ENCODE measurements at regions not wholly inside any gene's neighbourhood (a gene's known extent, or its start where the extent isn't known, plus 50 kb on each side); places are given as distances from the start of the nearest gene placed in this dataset.
A peak's percentile ranks its signal among the peaks of the same experiment; 100 is the strongest.

DNA sequence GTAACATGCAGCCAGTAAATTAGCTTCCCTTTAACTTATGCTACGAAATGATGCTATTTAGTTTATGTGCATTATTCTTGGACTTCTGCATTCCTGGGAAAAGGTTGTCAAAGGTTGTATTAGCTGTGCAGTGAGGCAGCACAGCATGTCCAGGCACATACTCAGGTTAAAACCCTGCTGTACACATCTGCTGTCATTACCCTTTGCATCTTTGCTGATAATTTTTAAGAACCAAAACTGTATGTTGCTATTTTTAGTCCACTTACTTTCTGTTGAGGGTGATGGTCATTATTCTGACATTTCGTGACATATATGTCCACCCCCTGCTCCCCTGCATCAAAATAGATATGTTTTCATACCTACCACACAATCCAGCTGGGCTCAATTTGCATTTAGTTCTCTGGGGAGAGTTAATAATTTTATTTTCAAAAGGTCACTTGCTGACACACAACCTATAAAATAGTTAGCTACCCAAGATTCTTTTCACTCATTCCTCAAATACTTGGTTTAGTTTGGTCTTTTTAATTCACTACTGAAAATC lies 142.5 kb upstream of the SPACA1 start:
- peak; percentile 80 for DNase-seq

DNA sequence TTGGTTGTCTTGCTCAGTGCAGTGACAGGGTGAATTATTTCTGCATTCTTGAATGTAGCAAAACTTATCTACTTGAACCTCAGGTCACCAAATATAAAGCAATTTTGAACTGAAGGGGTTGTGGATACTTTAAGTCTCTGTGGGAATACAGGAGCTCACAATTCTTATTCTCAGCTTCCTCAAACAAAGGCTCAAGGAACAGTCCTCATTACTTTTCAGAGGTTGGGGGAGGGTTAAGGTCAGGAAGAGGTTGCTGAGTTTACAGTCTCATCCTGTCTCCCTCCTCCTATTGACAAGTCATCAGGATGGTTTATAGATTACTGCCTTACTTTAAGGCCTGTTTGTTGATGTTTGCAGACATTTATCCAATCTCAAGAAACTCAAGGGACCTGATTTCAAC lies 143.6 kb upstream of the SPACA1 start:
- peak; percentile 18 for DNase-seq

DNA sequence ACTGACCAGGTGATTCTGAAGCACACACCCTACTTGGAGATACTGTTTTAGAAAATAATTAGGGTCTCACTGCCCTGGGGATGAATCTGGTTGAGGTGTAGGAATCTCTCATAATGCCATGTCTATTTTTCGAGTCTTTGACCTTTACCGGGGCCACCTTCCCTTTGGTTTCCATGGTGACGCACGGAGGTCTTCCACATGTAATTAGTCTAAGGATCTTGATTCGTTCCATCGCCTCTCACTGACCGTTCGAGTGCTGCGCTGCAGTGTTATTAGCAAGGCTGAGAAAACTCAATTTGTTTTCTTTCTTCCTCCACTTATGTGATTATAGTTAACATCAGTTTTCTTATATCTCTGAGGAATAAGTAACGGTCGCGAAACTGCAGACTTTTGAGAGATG lies 144.3 kb upstream of the SPACA1 start:
- DNase-seq: no peak

DNA sequence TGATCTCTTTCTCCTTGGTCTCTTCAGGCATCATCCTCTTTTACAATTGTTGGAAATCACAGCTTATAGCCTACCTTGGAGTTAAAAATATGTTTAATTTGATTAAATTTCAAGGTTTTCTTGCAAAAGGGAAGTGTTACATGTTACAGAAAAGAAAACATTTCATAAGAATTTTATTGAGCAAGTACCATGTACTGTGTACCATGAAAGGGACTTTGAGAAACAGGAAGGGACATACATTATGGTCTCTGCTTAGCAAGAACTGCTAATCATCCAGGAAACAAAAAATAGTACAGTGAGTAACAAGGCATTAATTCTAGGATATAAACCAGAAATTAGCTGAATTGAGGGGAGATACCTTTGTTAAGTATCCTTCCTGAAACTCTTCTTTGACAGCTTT lies 145.3 kb upstream of the SPACA1 start:
- no peak for DNase-seq

DNA sequence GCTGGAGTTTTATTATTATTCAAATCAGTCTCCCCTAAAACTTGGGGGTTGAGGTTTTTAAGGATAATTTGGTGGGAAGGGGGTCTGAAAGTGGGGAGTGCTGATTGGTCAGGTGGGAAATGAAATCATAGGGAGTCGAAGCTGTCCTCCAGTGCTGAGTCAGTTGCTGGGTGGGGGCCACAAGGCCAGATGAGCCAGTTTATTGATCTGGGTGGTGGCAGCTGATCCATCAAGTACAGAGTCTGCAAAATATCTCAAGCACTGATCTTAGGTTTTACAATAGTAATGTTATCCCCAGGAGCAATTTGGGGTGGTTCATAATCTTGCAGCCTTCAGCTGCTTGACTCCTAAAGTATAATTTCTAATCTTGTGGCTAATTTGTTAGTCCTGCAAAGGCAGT lies 146.0 kb upstream of the SPACA1 start:
- DNase-seq: no peak

DNA sequence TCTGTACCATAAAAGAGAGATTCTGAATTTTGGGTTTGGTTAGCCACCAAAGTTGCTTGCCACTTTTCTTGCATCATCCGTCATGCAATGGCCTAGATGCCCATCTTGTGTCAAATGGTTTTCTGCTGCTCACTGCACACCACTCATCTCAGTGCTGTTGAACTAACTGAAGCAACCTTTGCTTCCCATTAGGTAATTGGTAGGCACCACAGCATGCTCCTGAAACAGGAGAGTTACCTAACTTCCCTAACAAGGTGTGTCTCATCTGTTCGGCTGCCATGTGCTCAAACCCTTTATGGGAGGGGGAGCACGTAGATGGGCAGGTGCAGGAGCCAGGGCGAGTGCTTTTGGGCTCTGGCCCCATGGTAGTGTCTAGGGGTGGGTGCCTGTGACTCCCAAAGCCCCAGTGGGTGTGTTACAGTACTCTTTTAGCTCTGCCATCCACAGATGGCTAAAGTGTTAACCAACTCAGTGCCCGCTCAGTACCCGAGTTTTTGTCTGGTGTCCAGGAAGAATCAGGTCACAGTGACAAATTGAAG lies 147.4 kb upstream of the SPACA1 start:
- no peak for DNase-seq

DNA sequence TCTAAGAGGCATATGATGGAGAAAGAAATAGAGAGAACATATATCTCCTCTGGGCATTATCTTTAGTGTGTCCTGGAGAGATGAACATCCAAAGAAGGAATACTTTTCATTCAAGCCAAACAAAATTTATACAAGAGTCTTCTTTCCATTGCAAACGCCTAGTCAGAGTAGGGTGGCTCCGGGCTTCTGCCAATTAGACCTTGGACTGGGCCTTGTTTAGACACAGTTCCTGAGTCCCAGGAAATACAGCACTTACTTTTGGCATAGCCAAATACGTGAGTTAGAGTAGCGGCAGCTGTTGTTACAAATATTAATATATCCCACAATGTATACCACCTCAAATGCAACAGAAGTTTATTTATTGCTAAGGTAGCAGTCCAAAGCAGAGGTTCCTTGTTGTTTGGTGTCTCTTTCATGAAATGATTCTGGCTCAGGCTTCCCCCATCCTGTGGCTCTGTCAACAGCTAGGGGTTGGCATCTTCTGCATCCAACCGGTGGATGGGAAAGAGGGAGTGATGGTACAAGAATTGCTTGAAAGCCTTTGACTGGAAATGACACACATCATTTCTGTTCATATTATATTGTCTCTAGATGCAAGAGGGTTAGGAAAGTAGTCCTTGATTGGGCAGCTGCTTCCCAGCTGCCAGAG lies 148.0 kb upstream of the SPACA1 start:
- DNase-seq: no peak

DNA sequence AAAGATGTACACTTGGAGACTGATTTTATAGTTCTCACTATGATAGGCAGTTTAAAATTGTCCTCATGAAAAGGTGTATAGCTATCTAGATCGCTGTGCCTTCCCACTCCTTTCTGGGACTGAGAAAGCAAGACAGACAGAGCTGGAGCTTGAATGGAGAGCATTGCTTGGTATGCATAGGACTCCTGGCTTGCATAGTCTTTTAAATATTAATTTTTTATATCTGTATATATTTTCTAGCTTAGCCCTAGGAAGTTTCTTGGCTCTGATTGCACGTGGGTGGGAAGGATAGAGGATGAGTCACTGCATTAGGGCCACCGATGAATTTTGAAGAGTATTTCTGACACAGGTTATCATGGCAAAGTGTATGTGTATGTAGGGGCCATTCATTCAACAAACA lies 150.0 kb upstream of the SPACA1 start:
- DNase-seq: no peak

DNA sequence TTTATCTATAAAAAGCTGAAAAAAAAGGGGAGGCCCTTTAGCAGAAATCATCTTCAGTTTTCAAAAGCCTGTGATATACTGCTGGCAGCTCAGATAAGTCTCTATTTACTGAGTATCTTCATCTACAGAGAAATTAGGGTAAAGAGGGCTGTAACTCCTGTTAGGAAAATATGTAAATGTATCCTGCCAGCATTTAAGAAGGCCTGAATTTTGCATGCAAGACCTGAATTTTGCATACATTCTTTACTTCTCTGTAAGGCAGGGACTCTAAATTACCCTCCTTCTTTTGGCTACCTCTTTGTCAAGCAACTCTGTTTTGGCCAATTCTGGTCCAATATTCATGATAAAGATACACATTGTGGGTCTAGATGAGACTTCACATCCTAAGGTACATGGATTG lies 150.6 kb upstream of the SPACA1 start:
- no peak for DNase-seq

DNA sequence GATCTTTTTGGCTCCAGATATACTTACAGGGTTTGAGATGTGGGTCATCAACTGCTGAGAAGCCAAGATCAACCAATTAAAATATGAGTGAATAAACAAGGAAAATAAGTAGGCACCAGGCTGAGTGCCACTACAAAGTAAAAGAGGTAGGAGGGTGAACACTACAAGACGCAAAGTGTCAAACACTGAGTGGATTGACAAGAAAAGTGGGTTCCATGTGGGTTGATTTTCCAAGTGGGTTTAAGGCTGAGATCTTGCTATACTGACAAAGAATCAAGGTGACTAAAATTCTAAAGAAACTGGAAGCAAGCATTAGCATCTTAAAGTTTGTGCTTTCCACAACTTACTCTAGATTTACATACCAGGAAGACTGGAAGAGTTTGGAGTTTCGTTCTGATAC lies 160.4 kb upstream of the SPACA1 start:
- no peak for DNase-seq

DNA sequence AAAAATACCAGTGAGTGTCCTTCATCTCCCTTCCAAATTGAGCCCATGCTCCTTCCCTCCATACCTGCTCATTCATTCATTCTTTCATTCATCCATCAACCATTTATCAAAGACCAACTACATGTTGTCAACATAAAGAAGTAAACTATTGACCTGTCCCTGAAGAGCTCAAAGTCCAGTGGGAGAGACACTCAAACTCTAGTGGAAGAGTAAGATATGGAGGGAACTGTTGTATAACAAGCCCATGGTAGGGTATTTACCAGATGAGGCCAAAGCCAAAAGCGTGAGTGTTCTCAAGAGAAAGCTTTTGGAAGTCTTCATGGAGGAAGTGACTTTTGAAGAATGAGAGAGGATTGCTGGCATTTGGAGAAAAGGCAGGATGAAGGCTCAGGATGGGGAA lies 163.4 kb upstream of the SPACA1 start:
- no peak for DNase-seq

DNA sequence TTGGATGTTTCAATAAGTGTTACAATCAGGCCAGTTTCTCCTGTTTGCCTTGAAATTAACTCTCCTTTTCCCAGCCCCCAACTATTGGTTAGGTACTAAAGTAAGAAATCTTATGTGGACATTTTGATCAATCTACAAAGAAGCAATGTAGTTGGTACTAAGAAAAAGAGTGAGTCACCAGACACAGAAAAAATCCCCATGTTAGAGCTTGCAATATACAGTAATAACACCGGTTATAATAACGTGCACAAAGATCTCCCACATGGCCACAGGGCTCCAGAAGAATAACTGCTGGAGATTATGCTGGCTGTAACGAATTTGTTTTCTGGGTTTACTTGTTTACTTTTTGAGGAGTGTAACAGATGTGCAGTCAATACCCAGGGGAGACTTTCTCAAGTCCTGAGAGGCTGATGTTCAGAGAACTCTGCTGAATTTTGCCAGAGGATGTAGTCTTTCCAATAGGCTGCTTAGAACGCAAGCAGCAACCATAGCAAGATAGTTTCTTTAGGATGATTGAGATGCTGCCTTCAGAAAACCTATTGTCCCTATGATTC lies 166.2 kb upstream of the SPACA1 start:
- DNase-seq: peak; percentile 91

DNA sequence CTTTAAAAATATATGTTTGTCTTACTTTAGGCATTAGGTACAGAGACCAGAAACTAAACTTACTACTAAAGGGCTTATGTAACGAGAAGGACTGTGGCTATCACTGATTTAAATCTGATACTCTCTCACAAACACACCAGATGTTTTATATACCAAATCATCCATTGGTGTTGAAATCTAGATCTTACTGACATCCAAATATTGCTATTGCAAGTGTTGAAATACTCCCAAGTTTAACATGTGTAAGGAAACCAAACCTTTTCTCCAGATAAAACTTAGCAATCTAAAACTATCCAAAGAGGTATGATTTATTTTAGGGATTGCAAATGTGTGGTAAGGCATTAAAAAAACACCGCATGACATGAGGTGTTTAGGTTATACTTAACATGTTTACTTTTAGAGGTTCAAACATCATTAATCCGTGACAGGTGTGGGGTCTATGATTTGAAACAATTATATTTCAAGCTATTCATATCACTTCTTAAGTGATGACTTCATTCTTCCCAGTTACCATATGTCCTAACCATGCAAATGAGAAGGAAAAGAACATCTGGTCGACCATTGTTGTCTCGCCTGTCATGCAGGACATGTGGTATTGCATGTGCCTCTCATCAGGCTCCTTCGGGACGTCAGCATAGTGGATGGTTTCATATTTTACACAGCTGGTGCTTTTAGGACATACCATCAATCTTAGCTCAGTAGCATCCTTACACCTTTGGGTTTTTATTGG lies 168.3 kb upstream of the SPACA1 start:
- DNase-seq: peak; percentile 99

DNA sequence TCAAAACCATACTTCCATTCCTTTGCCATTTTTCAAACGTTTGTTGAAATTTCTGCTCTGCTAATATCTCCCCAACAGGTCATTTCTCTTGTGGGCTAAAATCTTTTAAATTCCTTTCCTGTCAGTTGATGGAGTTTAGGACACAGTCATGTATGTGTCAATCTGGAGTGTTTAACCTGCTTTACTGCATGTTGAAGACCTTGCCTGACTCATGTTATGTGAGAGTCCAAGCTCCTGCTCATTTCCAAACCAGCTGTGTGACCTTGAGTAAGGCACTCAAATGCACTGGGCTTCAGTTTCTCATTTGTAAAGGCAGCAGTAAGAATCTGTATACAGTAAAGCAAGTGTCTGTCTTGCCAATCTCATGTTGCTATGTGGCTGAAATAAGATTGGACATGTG lies 171.9 kb upstream of the SPACA1 start:
- no peak for DNase-seq

DNA sequence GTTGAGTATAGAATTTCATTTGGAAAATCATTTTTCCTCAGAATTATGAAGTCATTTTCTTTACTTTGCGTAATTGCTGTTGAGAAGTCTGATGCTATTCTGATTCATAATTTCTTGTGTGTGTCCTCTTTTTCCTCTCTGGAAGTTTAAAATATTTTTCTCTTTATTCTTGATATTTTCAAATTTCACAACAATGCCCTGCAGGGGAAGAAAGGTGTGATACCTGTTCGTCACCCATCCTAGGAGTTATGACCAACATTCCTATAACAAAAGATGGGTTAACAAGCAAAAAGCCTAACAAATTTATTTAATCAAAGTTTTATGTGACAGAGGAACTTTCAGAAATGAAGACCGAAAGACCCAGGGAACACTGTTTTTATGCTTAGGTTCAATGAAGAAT lies 171.5 kb upstream of the AKIRIN2 start:
- no peak for DNase-seq

DNA sequence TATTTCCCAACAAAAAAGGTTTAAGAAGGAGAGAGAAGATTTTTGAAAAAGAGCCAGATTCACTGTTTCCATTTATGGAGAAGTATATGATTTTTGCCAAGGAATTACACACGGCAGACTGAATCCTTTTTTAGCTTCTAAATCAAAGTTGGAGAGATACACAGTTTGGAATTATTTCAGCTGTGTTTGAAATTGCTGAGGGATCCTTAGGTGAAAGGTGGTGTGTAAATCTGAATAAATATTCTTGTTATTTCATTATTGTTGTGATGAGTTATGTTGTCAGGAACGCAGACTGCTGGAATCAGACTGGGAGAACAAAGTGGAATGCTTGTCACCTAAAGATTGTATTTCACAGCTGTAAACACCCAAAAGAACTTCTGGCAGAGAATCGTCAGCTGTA lies 168.5 kb upstream of the AKIRIN2 start:
- DNase-seq: no peak

DNA sequence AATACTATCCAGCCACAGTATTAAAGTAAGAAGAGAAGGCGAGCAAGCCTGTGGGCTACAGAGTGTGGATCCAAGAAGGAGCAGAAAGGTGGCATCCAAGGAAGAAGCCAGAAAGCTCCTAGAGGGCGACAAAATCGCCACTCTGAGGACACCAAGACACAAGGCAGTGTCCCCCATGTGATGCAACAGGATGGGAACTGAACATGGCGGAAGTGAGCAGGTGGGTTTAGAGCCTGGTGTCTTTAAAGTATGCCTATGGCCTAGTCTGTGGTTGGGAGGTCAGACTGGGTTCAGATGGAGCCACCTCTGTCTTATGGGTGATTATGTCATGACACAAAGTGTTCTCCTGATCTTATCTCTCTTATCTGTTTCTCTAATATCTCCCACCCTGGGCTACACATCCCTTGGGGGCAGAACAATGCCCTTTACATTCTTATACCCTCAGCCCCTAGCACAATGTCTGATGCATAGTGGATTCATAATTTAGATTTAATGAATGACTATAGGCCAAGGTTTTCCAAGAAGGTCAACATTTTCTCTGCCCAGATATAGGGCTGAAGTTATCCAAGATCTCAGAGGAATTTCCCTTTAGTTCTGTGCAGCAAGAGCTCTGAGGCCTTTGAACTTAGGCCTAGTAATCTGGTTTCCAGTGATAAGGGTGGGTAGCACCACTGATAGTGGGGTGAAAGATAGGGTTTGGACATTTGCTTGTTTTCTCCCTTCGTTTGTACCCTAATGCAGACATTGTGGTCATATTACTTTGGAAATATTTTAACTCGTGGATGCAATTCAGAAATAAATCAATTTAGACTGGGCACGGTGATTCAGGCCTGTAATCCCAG lies 167.3 kb upstream of the AKIRIN2 start:
- no peak for DNase-seq

DNA sequence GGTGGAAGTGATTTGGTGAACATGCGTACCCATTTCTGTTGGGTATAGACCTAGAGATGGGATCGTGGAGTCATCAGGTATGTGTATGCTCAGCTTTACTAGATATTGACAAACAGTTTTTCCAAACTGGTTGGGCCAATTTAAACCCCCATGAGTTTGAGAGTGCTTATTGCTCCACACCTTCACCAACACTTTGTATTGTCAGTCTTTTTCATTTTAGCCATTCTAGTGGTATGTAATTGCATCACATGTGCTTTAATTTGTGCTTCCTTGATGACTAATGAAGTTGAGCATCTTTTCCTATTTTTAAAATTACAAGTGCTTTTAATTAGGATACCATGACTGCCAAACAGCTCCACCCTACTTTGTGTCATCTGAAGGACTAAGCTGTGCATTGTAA lies 158.9 kb upstream of the AKIRIN2 start:
- no peak for DNase-seq

DNA sequence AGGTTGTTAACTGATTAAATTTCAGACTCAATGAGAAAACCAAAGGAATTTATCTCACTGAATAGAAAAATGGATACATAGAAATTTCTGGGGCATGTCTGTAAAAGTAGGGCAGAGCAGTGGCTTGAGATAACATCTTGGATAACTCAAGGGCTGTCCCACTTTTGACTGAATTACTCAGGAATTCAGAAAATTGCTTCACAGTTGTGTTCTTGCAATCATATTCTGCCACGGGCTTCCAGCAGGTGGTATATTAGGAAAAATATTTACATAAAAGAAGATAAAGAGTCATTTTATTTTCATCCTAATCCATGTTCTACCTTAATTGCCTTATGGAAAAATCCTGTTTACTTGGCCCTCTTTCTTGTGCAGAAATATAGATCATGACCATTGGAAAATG lies 156.4 kb upstream of the AKIRIN2 start:
- DNase-seq: no peak

DNA sequence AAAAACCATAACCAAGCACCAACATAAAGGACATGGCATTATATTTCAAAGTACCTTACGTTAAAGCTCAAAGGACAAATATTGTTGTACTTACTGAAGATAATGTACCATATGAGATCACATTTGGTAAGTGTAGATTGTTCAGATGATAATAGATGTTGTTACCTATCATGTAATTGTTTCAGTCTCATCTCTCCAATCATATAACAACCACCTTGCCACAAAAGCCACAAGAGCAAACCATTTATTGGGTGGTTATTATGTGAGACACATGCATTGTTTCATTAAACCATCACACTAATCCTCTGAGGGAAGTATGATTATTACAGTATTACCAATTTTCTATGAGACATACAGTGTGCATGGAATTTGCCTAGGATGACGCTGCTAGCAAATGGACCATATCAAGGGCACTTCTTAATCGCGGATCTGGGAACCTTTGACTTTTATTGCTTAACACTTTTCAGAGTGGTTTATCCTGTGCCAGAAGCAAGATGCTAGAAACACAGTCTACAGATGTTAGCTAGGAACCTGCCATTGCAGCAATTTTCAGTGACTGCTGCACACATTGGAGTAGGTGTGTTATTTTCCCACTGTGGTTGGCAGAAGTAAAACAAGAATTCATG lies 149.8 kb upstream of the AKIRIN2 start:
- DNase-seq: no peak

DNA sequence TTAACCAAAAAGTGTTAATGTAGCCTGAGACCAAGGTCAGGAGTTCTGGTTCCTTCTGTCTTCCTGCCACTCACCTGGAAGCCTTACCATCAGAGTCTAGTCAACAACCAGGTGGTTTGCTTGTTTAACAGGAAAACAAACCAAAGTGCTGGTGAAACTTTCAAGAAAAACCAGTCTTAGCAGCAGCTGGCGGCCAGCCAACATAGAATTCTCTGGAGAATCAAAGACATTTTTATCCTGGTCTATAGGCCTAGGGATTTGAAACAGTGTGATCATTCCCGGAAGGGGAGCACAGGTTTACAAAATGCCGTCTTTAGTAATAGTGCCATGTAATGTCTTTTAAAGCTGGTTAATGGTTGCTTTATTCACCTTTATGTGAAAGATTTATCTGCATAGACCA lies 146.6 kb upstream of the AKIRIN2 start:
- peak; percentile 54 for DNase-seq

DNA sequence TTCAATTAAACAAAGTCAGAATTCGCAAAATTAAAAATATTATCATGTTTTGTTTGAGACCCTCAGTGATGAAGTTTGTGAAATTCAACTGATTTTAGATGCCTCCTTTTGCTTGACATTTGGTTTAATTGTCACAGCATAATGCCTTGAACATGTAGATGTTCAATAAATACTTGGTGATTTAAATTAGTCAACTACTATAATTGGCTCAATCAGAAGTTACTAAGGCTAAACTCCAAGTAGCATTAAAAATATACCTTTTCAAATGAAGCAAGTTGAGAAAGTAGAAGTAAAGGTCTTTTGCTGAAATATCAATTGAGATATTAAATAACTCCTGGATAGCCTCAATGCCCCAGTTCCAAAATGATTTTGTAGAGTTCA lies 145.8 kb upstream of the AKIRIN2 start:
- no peak for DNase-seq

All from NCI-H2171 treated with DMSO at 0.1 percent for 48 hours (cell line).